ENCODE measurements at regions not wholly inside any gene's neighbourhood (a gene's known extent, or its start where the extent isn't known, plus 50 kb on each side); places are given as distances from the start of the nearest gene placed in this dataset.

GRCh38 chr5:155299386-155300005, 285.9 kb downstream of the KIF4B start:
- ATAC-seq, result no peak

GRCh38 chr5:155303120-155303519, 289.6 kb downstream of the KIF4B start:
- ATAC-seq, result no peak

- no peak for ATAC-seq
These were observed 293.7 kb downstream of the KIF4B start for GRCh38 chr5:155307229-155307628.

- ATAC-seq, result no peak
These were observed 294.7 kb downstream of the KIF4B start for GRCh38 chr5:155308289-155308688.

- no peak for ATAC-seq
These were observed 295.6 kb downstream of the KIF4B start for GRCh38 chr5:155309021-155309746.

GRCh38 chr5:155311721-155312120, 298.2 kb downstream of the KIF4B start:
- no peak for ATAC-seq

GRCh38 chr5:155313518-155313917, 300.0 kb downstream of the KIF4B start:
- no peak for ATAC-seq

- no peak for ATAC-seq
These were observed 302.6 kb downstream of the KIF4B start for GRCh38 chr5:155316070-155316714.

- ATAC-seq, result no peak
These were observed 319.1 kb downstream of the KIF4B start for GRCh38 chr5:155332618-155333017.

GRCh38 chr5:155342956-155343355, 329.4 kb downstream of the KIF4B start:
- no peak for ATAC-seq

GRCh38 chr5:155343468-155343867, 329.9 kb downstream of the KIF4B start:
- no peak for ATAC-seq

GRCh38 chr5:155353231-155353630, 339.7 kb downstream of the KIF4B start:
- ATAC-seq, result no peak

- ATAC-seq, result no peak
These were observed 352.5 kb downstream of the KIF4B start for GRCh38 chr5:155366096-155366495.

- no peak for ATAC-seq
These were observed 354.3 kb downstream of the KIF4B start for GRCh38 chr5:155367841-155368240.

GRCh38 chr5:155368490-155368889, 354.9 kb downstream of the KIF4B start:
- ATAC-seq, result no peak

- no peak for ATAC-seq
These were observed 366.9 kb downstream of the KIF4B start for GRCh38 chr5:155380480-155380879.

- no peak for ATAC-seq
These were observed 368.1 kb downstream of the KIF4B start for GRCh38 chr5:155381654-155382053.

- no peak for ATAC-seq
These were observed 375.9 kb downstream of the KIF4B start for GRCh38 chr5:155389498-155389897.

GRCh38 chr5:155394727-155395126, 381.2 kb downstream of the KIF4B start:
- no peak for ATAC-seq

- ATAC-seq, result no peak
These were observed 389.5 kb downstream of the KIF4B start for GRCh38 chr5:155402927-155403640.

GRCh38 chr5:155406815-155407214, 393.3 kb downstream of the KIF4B start:
- ATAC-seq, result no peak

- no peak for ATAC-seq
These were observed 394.9 kb downstream of the KIF4B start for GRCh38 chr5:155408465-155408864.

- no peak for ATAC-seq
These were observed 403.2 kb downstream of the KIF4B start for GRCh38 chr5:155416765-155417164.

Data from activated CD4-positive, CD25-positive, alpha-beta regulatory T cell treated with anti-CD3 and anti-CD28 coated beads, Interleukin-2, amount 50 U/mL, for 24 hours (primary cell).